Ovary (tissue), 3 donors: ENCODE measurements at regions not wholly inside any gene's neighbourhood (a gene's known extent, or its start where the extent isn't known, plus 50 kb on each side); places are given as distances from the start of the nearest gene placed in this dataset.

Experiments
- CTCF ChIP-seq, 3 donors: fragments of 450-650 bp in 2 of 3; fragments of 200-600 bp in 1 of 3; IDR thresholded peaks; one replicate each; pipeline versions ENCODE4 v1.5.1 to v1.8.0; 2016 to 2022; ENCODE audit warnings: antibody characterized with exemption in 3 of 3, mild to moderate bottlenecking in 1 of 3
- POLR2A ChIP-seq: fragments of 450-650 bp; IDR thresholded peaks from one replicate; pipeline ENCODE4 v1.6.1; 2017; ENCODE audit warnings: antibody characterized with exemption, mild to moderate bottlenecking, moderate library complexity
- donor health status: DM: no; HTN: no; CAD: no.

DNA sequence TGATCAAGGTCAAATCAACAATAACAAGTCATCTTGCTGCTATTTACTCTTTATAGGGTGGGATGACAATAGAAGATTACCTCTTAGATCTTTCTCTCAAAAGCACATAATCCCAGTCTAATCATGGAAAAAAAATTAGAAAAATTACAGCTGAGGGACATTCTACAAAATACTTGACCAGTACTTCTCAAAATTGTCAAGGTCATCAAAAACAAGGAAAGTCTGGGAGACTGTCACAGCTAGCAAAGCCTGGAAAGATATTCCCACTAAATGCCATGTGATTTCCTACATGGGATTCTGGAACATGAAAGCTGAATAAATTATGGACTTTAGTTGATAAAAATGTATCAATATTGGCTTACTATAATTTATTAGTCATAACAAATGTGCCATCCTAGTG is 276.2 kb downstream of the RNF144A start:
- TF ChIP-seq CTCF (IDR thresholded peaks at IDR 0.05) = no peak
- TF ChIP-seq POLR2A = no peak
